Naive thymus-derived CD8-positive, alpha-beta T cell (primary cell): ENCODE measurements at regions not wholly inside any gene's neighbourhood (a gene's known extent, or its start where the extent isn't known, plus 50 kb on each side); places are given as distances from the start of the nearest gene placed in this dataset.
"Not testable (repeated sequence)": the region's sequence is repeated elsewhere in the genome, so short reads cannot be mapped to it uniquely, and the experiment has no call there.

Experiments used
- ATAC-seq, 2 donors: fragments of 150-1000 bp; cut with Tn5 transposase in 1 of 2; sonication (Bioruptor Pico), chemical (Tn5 transposase) in 1 of 2; 1 replicate in 1 of 2; 2 replicates in 1 of 2; pipeline ENCODE4 v1.10.0; 2021; ENCODE audit warnings: mild to moderate bottlenecking in 2 of 2, moderate library complexity in 2 of 2
- POLR2A ChIA-PET: fragments of 350-600 bp; sonication (Branson Sonifier 250); formaldehyde crosslinking; loops from one replicate; lab custom pipeline; 2021; ENCODE audit warnings: antibody characterized with exemption; lab: Charles Lee
- DNase-seq, 10 donors: peaks; one replicate each; pipeline versions ENCODE4 v3.0.0 to v3.0.0-alpha.2; 2020 to 2022
- H3K27ac Mint-ChIP-seq, 10 donors: one replicate each; pipeline ENCODE4 v1.8.0; 2020 to 2022; ENCODE audit warnings: mild to moderate bottlenecking in 10 of 10, mixed read lengths in 10 of 10, moderate library complexity in 4 of 10, inconsistent platforms in 1 of 10
- H3K27me3 Mint-ChIP-seq, 5 donors: one replicate each; pipeline ENCODE4 v1.8.0; 2021 to 2022; ENCODE audit warnings: mixed read lengths in 5 of 5
- H3K36me3 Mint-ChIP-seq, 3 donors: one replicate each; pipeline ENCODE4 v1.8.0; 2020 to 2022; ENCODE audit warnings: mixed read lengths in 3 of 3, mild to moderate bottlenecking in 2 of 3, inconsistent platforms in 1 of 3
- H3K4me1 Mint-ChIP-seq, 4 donors: one replicate each; pipeline ENCODE4 v1.8.0; 2021 to 2022; ENCODE audit warnings: mixed read lengths in 4 of 4
- H3K4me3 Mint-ChIP-seq, 10 donors: one replicate each; pipeline ENCODE4 v1.8.0; 2020 to 2022; ENCODE audit warnings: mild to moderate bottlenecking in 10 of 10, mixed read lengths in 10 of 10, moderate library complexity in 6 of 10, inconsistent platforms in 1 of 10
- H3K9me3 Mint-ChIP-seq, 9 donors: one replicate each; pipeline ENCODE4 v1.8.0; 2020 to 2022; ENCODE audit warnings: mixed read lengths in 9 of 9, mild to moderate bottlenecking in 3 of 9, inconsistent platforms in 1 of 9, moderate library complexity in 1 of 9

DNA sequence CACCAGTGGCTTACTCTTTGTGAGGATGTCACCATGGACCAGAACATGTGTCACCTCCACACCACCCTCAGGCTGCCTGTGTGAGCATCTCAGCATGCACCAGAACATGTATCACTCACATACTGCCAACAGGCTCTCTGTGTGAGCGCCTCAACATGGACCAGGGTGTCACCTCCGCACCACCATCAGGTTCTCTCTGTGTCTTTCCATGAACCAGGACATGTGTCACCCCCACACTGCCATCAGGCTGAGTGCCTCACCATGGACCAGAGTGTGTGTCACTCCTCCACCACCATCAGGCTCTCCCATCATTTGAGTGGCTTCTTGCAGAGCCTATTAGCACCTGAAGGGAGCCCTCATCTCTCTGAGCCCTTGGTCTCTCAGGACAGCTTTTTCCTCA is 125.2 kb downstream of the ZNF648 start:
- Mint-ChIP-seq H3K4me3 (no peak overlapping the region), H3K27ac (no peak overlapping the region), H3K4me1 (peaks cover 0 to 3% (median 0%) of the 10 kb centered on the region in 4 donors), H3K36me3 (no peaks in the 10 kb centered on the region), H3K9me3 (no peaks in the 10 kb centered on the region), H3K27me3 (peaks cover 0 to 2% (median 0%) of the 10 kb centered on the region in 5 donors)
- ATAC-seq (no peak), DNase-seq (no peak)
- POLR2A ChIA-PET: no interaction called here

- H3K4me3 Mint-ChIP-seq: no peak overlapping the region
- DNase-seq (no peak), ATAC-seq (no peak)
- H3K36me3 Mint-ChIP-seq: no peaks in the 10 kb centered on the region
- H3K27me3 Mint-ChIP-seq: peaks cover 5 to 18% (median 10%) of the 10 kb centered on the region in 5 donors
- H3K9me3 Mint-ChIP-seq: no peaks in the 10 kb centered on the region
- POLR2A ChIA-PET: no interaction called here
- H3K27ac Mint-ChIP-seq: no peak overlapping the region
- H3K4me1 Mint-ChIP-seq: no peaks in the 10 kb centered on the region
Measured at GRCh38 chr1:181931873-181932272, 129.6 kb downstream of the ZNF648 start.

DNA sequence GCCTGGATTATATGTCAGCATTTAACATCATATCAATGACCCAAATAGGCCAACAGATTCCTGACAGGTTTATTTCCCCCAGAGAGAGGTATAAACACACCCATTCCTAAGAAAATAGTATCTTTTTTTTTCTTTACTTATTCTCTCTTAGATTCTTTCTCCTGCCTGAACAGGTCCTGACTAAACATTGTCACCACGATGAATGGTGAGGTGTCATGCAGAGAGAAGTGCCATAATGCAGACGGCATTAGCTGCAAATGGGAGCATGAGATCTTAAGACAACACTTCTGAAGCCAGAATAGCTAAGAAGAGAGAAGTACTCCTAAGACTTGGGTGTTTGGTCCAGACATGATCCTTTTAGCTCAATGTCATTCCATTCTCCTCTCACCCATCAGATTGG is 131.3 kb downstream of the ZNF648 start:
- no peak overlapping the region for H3K27ac Mint-ChIP-seq
- peaks cover 0 to 4% (median 0%) of the 10 kb centered on the region in 9 donors for H3K9me3 Mint-ChIP-seq
- no peaks in the 10 kb centered on the region for H3K4me1 Mint-ChIP-seq
- no peak for ATAC-seq
- POLR2A ChIA-PET: no interaction called here
- no peak overlapping the region for H3K4me3 Mint-ChIP-seq
- no peaks in the 10 kb centered on the region for H3K36me3 Mint-ChIP-seq
- no peak for DNase-seq
- peaks cover 9 to 20% (median 11%) of the 10 kb centered on the region in 5 donors for H3K27me3 Mint-ChIP-seq

GRCh38 chr1:181926697-181927096 is 134.8 kb downstream of the ZNF648 start:
- ATAC-seq: no peak
- H3K4me3 Mint-ChIP-seq: no peak overlapping the region
- peaks cover 0 to 6% (median under 1%) of the 10 kb centered on the region in 9 donors for H3K9me3 Mint-ChIP-seq
- H3K4me1 Mint-ChIP-seq: no peaks in the 10 kb centered on the region
- POLR2A ChIA-PET: no interaction called here
- DNase-seq: no peak
- H3K36me3 Mint-ChIP-seq: no peaks in the 10 kb centered on the region
- H3K27ac Mint-ChIP-seq: no peak overlapping the region
- peaks cover 8 to 20% (median 12%) of the 10 kb centered on the region in 5 donors for H3K27me3 Mint-ChIP-seq

DNA sequence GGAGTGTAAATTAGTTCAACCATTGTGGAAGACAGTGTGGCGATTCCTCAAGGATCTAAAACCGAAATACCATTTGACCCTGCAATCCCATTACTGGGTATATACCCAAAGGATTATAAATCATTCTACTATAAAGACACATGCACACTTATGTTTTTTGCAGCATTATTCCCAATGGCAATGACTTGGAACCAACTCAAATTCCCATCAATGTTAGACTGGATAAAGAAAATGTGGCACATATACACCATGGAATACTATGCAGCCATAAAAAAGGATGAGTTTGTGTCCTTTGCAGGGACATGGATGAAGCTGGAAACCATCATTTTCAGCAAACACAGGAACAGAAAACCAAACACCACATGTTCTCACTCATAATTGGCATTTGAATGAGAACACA is 137.5 kb downstream of the ZNF648 start:
- H3K36me3 Mint-ChIP-seq, POLR2A ChIA-PET, H3K4me3 Mint-ChIP-seq, H3K4me1 Mint-ChIP-seq, ATAC-seq, H3K27ac Mint-ChIP-seq, DNase-seq: not testable (repeated sequence)
- peaks cover 7 to 31% (median 12%) of the 10 kb centered on the region in 5 donors for H3K27me3 Mint-ChIP-seq
- peaks cover 0 to 11% (median 4%) of the 10 kb centered on the region in 9 donors for H3K9me3 Mint-ChIP-seq

DNA sequence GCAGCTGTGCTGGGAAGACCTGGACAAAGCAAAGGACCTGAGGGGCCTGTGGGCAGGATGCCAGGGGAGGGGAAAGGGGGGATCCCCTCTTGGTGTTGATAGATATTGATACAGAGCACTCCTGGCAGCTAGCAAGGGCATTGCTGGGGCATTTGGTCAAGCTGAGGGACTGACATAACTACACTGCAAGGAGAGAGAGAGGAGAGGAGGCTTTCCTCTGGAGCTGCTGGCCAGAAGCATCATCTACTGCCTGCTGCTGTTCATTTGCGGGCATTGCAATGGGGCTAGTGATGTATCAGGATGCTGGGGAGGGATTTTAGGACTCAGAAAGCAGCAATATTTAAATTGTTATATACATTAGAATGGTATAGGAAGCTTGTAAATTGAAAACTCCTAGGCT is 142.0 kb downstream of the ZNF648 start:
- no peaks in the 10 kb centered on the region for H3K4me1 Mint-ChIP-seq
- H3K4me3 Mint-ChIP-seq: no peak overlapping the region
- peaks cover 0 to 20% (median 17%) of the 10 kb centered on the region in 5 donors for H3K27me3 Mint-ChIP-seq
- no peak overlapping the region for H3K27ac Mint-ChIP-seq
- peaks cover 0 to 16% (median 2%) of the 10 kb centered on the region in 9 donors for H3K9me3 Mint-ChIP-seq
- POLR2A ChIA-PET: no interaction called here
- DNase-seq: no peak
- no peaks in the 10 kb centered on the region for H3K36me3 Mint-ChIP-seq
- no peak for ATAC-seq

GRCh38 chr1:181918880-181919525 is 142.5 kb downstream of the ZNF648 start:
- DNase-seq (no peak), ATAC-seq (no peak)
- Mint-ChIP-seq H3K9me3 (peaks cover 0 to 16% (median 2%) of the 10 kb centered on the region in 9 donors), H3K4me1 (no peaks in the 10 kb centered on the region), H3K4me3 (no peak overlapping the region), H3K27ac (no peak overlapping the region), H3K36me3 (no peaks in the 10 kb centered on the region), H3K27me3 (peaks cover 0 to 20% (median 17%) of the 10 kb centered on the region in 5 donors)
- POLR2A ChIA-PET: no interaction called here

- no peak overlapping the region for H3K4me3 Mint-ChIP-seq
- ATAC-seq (no peak), DNase-seq (no peak)
- peaks cover 0 to 9% (median 0%) of the 10 kb centered on the region in 9 donors for H3K9me3 Mint-ChIP-seq
- no peak overlapping the region for H3K27ac Mint-ChIP-seq
- peaks cover 6 to 41% (median 8%) of the 10 kb centered on the region in 5 donors for H3K27me3 Mint-ChIP-seq
- H3K36me3 Mint-ChIP-seq: no peaks in the 10 kb centered on the region
- POLR2A ChIA-PET: no interaction called here
- no peaks in the 10 kb centered on the region for H3K4me1 Mint-ChIP-seq
Measured at GRCh38 chr1:181911715-181912114, 149.8 kb downstream of the ZNF648 start.

GRCh38 chr1:181910905-181911304 is 150.6 kb downstream of the ZNF648 start:
- peaks cover 7 to 45% (median 10%) of the 10 kb centered on the region in 5 donors for H3K27me3 Mint-ChIP-seq
- POLR2A ChIA-PET: no interaction called here
- no peak for ATAC-seq
- DNase-seq: no peak
- no peak overlapping the region for H3K4me3 Mint-ChIP-seq
- H3K4me1 Mint-ChIP-seq: no peaks in the 10 kb centered on the region
- H3K36me3 Mint-ChIP-seq: no peaks in the 10 kb centered on the region
- H3K9me3 Mint-ChIP-seq: peaks cover 0 to 7% (median 0%) of the 10 kb centered on the region in 9 donors
- H3K27ac Mint-ChIP-seq: no peak overlapping the region

- Mint-ChIP-seq H3K4me1 (no peaks in the 10 kb centered on the region), H3K27ac (no peak overlapping the region), H3K36me3 (no peaks in the 10 kb centered on the region), H3K4me3 (no peak overlapping the region), H3K27me3 (peaks cover 7 to 45% (median 11%) of the 10 kb centered on the region in 5 donors), H3K9me3 (peaks cover 0 to 5% (median 0%) of the 10 kb centered on the region in 9 donors)
- DNase-seq (no peak), ATAC-seq (no peak)
- POLR2A ChIA-PET: no interaction called here
Measured at GRCh38 chr1:181909010-181909409, 152.5 kb downstream of the ZNF648 start.

DNA sequence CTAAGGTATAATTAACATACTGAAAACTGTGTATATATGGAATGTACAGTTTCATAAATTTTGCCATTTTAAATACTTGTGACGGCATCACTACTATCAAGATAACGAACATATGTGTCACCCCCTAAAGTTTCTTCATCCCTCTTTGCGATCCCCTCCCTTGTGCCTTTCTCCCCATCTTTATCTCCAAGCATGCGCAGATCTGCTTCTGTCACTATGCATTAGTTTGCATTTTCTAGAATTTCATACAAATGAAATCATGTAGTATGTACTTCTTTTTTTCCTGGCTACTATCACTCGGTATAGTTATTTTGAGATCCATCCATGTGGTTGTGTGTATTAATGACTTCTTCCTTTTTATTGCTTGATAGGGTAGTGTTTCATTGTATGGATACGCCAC is 154.9 kb downstream of the ZNF648 start:
- no peaks in the 10 kb centered on the region for H3K36me3 Mint-ChIP-seq
- peaks cover 0 to 5% (median 0%) of the 10 kb centered on the region in 9 donors for H3K9me3 Mint-ChIP-seq
- no peak overlapping the region for H3K27ac Mint-ChIP-seq
- ATAC-seq (no peak), DNase-seq (no peak)
- H3K4me3 Mint-ChIP-seq: no peak overlapping the region
- POLR2A ChIA-PET: no interaction called here
- no peaks in the 10 kb centered on the region for H3K4me1 Mint-ChIP-seq
- H3K27me3 Mint-ChIP-seq: peaks cover 7 to 53% (median 15%) of the 10 kb centered on the region in 5 donors

GRCh38 chr1:181905944-181906597 is 155.4 kb downstream of the ZNF648 start:
- ATAC-seq (no peak), DNase-seq (no peak)
- no peaks in the 10 kb centered on the region for H3K36me3 Mint-ChIP-seq
- POLR2A ChIA-PET: no interaction called here
- peaks cover 7 to 47% (median 12%) of the 10 kb centered on the region in 5 donors for H3K27me3 Mint-ChIP-seq
- no peak overlapping the region for H3K4me3 Mint-ChIP-seq
- H3K9me3 Mint-ChIP-seq: peaks cover 0 to 4% (median 0%) of the 10 kb centered on the region in 9 donors
- H3K27ac Mint-ChIP-seq: no peak overlapping the region
- H3K4me1 Mint-ChIP-seq: no peaks in the 10 kb centered on the region

DNA sequence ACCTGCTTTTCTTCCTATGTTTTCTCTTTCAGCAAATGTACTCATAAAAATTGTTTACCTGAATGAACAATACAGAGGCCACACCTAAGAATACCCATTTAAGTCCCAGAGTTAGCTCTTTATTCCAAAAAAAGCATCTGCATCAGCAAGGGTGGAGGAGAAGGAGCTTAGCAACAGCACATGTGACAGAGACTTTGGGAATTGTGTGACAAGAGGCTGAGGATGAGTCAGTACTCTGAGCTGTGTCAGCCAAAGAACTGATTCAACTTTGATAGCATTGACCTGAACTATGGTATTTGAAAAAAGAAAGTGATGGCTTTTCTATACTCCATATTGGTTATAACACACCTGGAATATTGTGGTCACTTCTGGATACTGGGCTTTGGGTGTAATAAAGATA is 162.7 kb downstream of the ZNF648 start:
- ATAC-seq (no peak), DNase-seq (no peak)
- H3K4me1 Mint-ChIP-seq: no peaks in the 10 kb centered on the region
- POLR2A ChIA-PET: no interaction called here
- H3K36me3 Mint-ChIP-seq: no peaks in the 10 kb centered on the region
- H3K4me3 Mint-ChIP-seq: no peak overlapping the region
- peaks cover 0 to 20% (median 7%) of the 10 kb centered on the region in 5 donors for H3K27me3 Mint-ChIP-seq
- H3K27ac Mint-ChIP-seq: no peak overlapping the region
- no peaks in the 10 kb centered on the region for H3K9me3 Mint-ChIP-seq
